Aorta (tissue), 5 donors: ENCODE measurements at regions not wholly inside any gene's neighbourhood (a gene's known extent, or its start where the extent isn't known, plus 50 kb on each side); places are given as distances from the start of the nearest gene placed in this dataset.
"Not testable (repeated sequence)": the region's sequence is repeated elsewhere in the genome, so short reads cannot be mapped to it uniquely, and the experiment has no call there.

Experiments
- ATAC-seq: fragments of 200-7000 bp; cut with Tn5 transposase; one replicate; pipeline ENCODE4 v1.9.1; 2022; ENCODE audit warnings: moderate library complexity; ENCODE audit not compliant: low FRiP score
- DNase-seq, 2 donors: peaks; one replicate each; pipeline ENCODE4 v3.0.0-alpha.2; 2020
- H3K27ac ChIP-seq, 2 donors: one replicate each; pipeline ENCODE4 v1.5.1; 2013; ENCODE audit warnings: low read length in 2 of 2, mild to moderate bottlenecking in 2 of 2, moderate library complexity in 2 of 2, control low read depth in 1 of 2, inconsistent platforms in 1 of 2, low read depth in 1 of 2
- H3K27me3 ChIP-seq, 2 donors: one replicate each; pipeline ENCODE4 v1.6.1; 2013; ENCODE audit warnings: control low read depth in 1 of 2, low read length in 1 of 2, mild to moderate bottlenecking in 1 of 2, moderate library complexity in 1 of 2; ENCODE audit not compliant: insufficient read depth in 2 of 2, control insufficient read depth in 1 of 2
- H3K36me3 ChIP-seq, 2 donors: one replicate each; pipeline ENCODE4 v1.6.1; 2013; ENCODE audit warnings: control low read depth in 1 of 2, low read length in 1 of 2, mild to moderate bottlenecking in 1 of 2; ENCODE audit not compliant: insufficient read depth in 2 of 2, control insufficient read depth in 1 of 2
- H3K4me1 ChIP-seq, 2 donors: one replicate each; pipeline ENCODE4 v1.6.1; 2013; ENCODE audit warnings: low read length in 2 of 2, control low read depth in 1 of 2, mild to moderate bottlenecking in 1 of 2, moderate library complexity in 1 of 2; ENCODE audit not compliant: insufficient read depth in 2 of 2, control insufficient read depth in 1 of 2
- H3K4me3 ChIP-seq, 2 donors: one replicate each; pipeline ENCODE4 v1.5.1; 2013; ENCODE audit warnings: low read length in 2 of 2, control low read depth in 1 of 2, mild to moderate bottlenecking in 1 of 2
- H3K9me3 ChIP-seq: one replicate; pipeline ENCODE4 v1.6.1; 2013; ENCODE audit warnings: mild to moderate bottlenecking, low read length; ENCODE audit not compliant: control insufficient read depth
- WGBS, 2 donors: extraction: QIAGEN DNeasy Blood & Tissue Kit; methylation state at CpG; one replicate each; pipeline ENCODE4 v1.1.7; 2013; 5-methylcytosine and 5-hydroxymethylcytosine counted together
- intact Hi-C, 2 donors: fragments of 100-400 bp; cut with DNase I; formaldehyde crosslinking; loops; one replicate each; pipeline versions ENCODE4 v1.14.2 to v1.15.0; 2022
- donor health status: healthy with polysubstance abuse.
- donor health status: Bipolar disorder and iron deficiency.
- donor health status: DM: no; HTN: no; CAD: no.
- donor health status: DM: no; HTN: no; CAD: no.
- donor health status: DM: yes; HTN: yes; CAD: no.

- intact Hi-C loops: no loop called here
- DNase-seq (no peak), ATAC-seq (no peak)
- WGBS, 2 donors: 85 to 86% methylated on average over 7 of the region's 7 CpGs
- H3K27ac ChIP-seq: no peak overlapping the region
- no peaks in the 10 kb centered on the region for H3K4me1 ChIP-seq
- no peaks in the 10 kb centered on the region for H3K9me3 ChIP-seq
- H3K27me3 ChIP-seq: no peaks in the 10 kb centered on the region
- H3K4me3 ChIP-seq: no peak overlapping the region
- no peaks in the 10 kb centered on the region for H3K36me3 ChIP-seq
These were observed 393.1 kb upstream of the FRG1 start for GRCh38 chr4:189547559-189547958.

GRCh38 chr4:189548484-189549125 lies 392.1 kb upstream of the FRG1 start:
- 56 to 62% methylated on average over 6 of the region's 6 CpGs for WGBS, 2 donors
- H3K9me3 ChIP-seq: no peaks in the 10 kb centered on the region

DNA sequence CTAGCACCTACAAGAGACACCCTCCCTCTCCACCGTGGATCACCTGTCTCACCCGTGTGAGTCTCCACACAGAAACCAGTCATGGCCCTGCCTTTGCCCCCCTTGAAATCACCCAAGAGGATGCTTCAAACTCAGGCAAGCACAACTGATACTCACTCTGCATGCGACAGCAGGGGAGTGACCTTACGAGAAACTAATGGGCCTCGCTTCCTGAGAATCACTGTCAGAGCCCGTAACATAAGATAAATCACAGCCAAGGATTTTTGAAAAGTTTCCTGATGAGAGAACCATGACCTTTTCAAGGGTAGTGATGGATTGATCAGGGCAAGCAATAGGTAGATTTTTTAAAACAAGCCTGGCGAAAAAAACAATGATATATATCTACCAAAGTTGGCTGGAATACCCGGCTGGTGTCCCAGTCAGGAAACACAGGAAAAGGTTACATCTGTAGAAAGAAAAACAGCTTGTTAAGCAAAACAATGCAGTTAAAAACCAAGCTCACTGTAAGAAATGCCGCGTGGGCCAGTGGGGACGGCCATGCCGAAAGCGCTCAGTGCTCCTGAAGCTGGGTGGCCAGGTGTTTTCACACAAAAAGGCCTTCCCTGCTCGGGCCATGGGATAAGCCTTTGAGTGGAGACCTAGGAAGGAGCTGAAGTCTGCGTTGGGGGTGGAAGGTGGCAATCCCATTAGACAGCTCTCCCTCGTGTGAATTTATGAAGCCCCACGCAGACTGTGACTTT lies 388.6 kb upstream of the FRG1 start:
- DNase-seq, intact Hi-C loops, ATAC-seq, H3K9me3 ChIP-seq, H3K36me3 ChIP-seq, H3K27ac ChIP-seq, H3K4me3 ChIP-seq, H3K27me3 ChIP-seq, H3K4me1 ChIP-seq: not testable (repeated sequence)
- WGBS, 2 donors: 70 to 76% methylated on average over 17 of the region's 17 CpGs

More at GRCh38 chr4:189548484-189549125, 392.1 kb upstream of the FRG1 start:
- intact Hi-C loops: no loop called here
- ATAC-seq (no peak), DNase-seq (no peak)
- Histone ChIP-seq H3K27ac (no peak overlapping the region), H3K4me1 (no peaks in the 10 kb centered on the region), H3K27me3 (no peaks in the 10 kb centered on the region), H3K4me3 (no peak overlapping the region), H3K36me3 (no peaks in the 10 kb centered on the region)

GRCh38 chr4:189560605-189561004 lies 380.1 kb upstream of the FRG1 start:
- DNase-seq, H3K4me1 ChIP-seq, ATAC-seq, H3K36me3 ChIP-seq, H3K4me3 ChIP-seq, H3K27me3 ChIP-seq, H3K27ac ChIP-seq, H3K9me3 ChIP-seq, intact Hi-C loops: not testable (repeated sequence)
- WGBS, 2 donors: 75 to 78% methylated on average over 7 of the region's 8 CpGs

DNA sequence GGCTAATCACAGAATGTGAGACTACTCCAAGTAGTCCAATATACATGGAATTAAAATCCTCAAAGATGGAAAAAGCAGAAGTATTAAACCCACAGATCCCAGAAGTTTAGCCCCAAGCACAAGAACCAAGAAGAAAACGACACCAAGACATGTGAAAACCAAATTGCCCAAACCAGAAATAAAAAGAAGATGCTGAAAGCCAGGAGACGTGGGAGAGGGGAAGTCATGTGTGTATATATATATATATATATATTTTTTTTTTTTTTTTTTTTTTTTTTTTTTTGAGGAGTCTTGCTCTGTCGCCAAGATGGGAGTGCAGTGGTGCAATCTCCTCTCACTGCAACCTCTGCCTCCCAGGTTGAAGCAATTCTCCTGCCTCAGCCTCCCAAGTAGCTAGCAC lies 376.9 kb upstream of the FRG1 start:
- H3K27me3 ChIP-seq, DNase-seq, H3K4me1 ChIP-seq, H3K36me3 ChIP-seq, intact Hi-C loops, H3K4me3 ChIP-seq, H3K9me3 ChIP-seq, ATAC-seq, H3K27ac ChIP-seq: not testable (repeated sequence)
- WGBS, 2 donors: 68 to 69% methylated on average over 2 to 3 of the region's 3 CpGs

DNA sequence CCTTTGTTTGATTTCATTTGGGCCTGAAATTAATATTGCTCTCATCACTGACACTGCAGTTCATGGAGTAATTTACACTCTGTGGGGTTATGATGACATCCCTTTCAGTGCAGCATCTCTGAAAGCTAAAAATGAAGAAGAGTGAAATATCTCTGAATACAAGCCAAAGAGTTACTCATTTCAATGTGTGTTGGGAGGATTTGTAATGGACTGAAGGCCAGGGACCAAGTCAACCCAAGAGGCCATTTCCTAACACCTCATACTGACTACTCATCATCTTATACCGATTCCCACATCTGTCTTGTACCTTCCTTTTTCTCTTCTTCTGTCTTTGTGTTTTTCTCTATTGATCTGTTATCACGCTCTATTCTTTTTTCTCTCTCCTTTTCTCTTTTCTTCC lies 374.4 kb upstream of the FRG1 start:
- H3K4me3 ChIP-seq, intact Hi-C loops, H3K36me3 ChIP-seq, H3K27me3 ChIP-seq, ATAC-seq, H3K27ac ChIP-seq, DNase-seq, H3K4me1 ChIP-seq, H3K9me3 ChIP-seq: not testable (repeated sequence)
- 85 to 92% methylated on average over 2 of the region's 2 CpGs for WGBS, 2 donors

DNA sequence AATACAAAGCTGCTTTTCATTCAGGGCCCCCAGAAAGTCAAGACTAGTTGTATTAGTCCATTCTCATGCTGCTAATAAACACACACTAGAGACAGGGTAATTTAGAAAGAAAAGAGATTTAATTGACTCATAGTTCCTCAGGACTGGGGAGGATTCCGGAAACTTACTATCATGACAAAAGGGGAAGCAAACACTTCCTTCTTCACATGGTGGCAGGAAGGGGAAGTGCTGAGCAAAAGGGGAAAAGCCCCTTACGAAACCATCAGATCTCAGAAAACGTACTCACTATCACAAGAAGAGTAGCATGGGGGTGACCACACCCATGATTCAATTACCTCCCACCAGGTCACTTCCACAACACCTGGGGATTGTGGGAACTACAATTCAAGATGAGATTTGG lies 373.8 kb upstream of the FRG1 start:
- DNase-seq, H3K27me3 ChIP-seq, H3K36me3 ChIP-seq, ATAC-seq, H3K9me3 ChIP-seq, H3K4me1 ChIP-seq, H3K4me3 ChIP-seq, intact Hi-C loops, H3K27ac ChIP-seq: not testable (repeated sequence)
- WGBS, 2 donors: 92 to 93% methylated on average over 3 of the region's 3 CpGs

- ATAC-seq, H3K27ac ChIP-seq, H3K9me3 ChIP-seq, H3K36me3 ChIP-seq, DNase-seq, H3K27me3 ChIP-seq, intact Hi-C loops, H3K4me1 ChIP-seq, H3K4me3 ChIP-seq: not testable (repeated sequence)
- 83 to 93% methylated on average over 3 of the region's 3 CpGs for WGBS, 2 donors
These were observed 361.0 kb upstream of the FRG1 start for GRCh38 chr4:189579645-189580044.
